G401 (cell line): ENCODE measurements at regions not wholly inside any gene's neighbourhood (a gene's known extent, or its start where the extent isn't known, plus 50 kb on each side); places are given as distances from the start of the nearest gene placed in this dataset.
A peak's percentile ranks its signal among the peaks of the same experiment; 100 is the strongest.
"Not testable (repeated sequence)": the region's sequence is repeated elsewhere in the genome, so short reads cannot be mapped to it uniquely, and the experiment has no call there.

ENCODE experiments used
- DNase-seq: peaks from one replicate; pipeline ENCODE4 v3.0.0-alpha.2; 2015; ENCODE audit warnings: low spot score
- in situ Hi-C: cut with HindIII; loops from 2 replicates; pipeline ENCODE4 v1.10.0; 2016; ENCODE audit warnings: low sequenced_read_pairs, mixed read lengths

- DNase-seq: no peak
- in situ Hi-C loops: no loop called here
Measured at GRCh38 chr18:22822024-22822423, 111.1 kb upstream of the RBBP8 start.

GRCh38 chr18:22822841-22823508, 110.2 kb upstream of the RBBP8 start:
- in situ Hi-C loops: no loop called here
- no peak for DNase-seq

GRCh38 chr18:22826726-22827125, 106.4 kb upstream of the RBBP8 start:
- DNase-seq: no peak
- in situ Hi-C loops: no loop called here

- in situ Hi-C loops: no loop called here
- no peak for DNase-seq
Measured at GRCh38 chr18:22827216-22827615, 105.9 kb upstream of the RBBP8 start.

GRCh38 chr18:22827741-22828140, 105.4 kb upstream of the RBBP8 start:
- in situ Hi-C loops: no loop called here
- no peak for DNase-seq

- no peak for DNase-seq
- in situ Hi-C loops: no loop called here
Measured at GRCh38 chr18:22828171-22828570, 105.0 kb upstream of the RBBP8 start.

GRCh38 chr18:22828583-22828982, 104.5 kb upstream of the RBBP8 start:
- DNase-seq, in situ Hi-C loops: not testable (repeated sequence)

- in situ Hi-C loops: no loop called here
- no peak for DNase-seq
Measured at GRCh38 chr18:22829781-22830180, 103.3 kb upstream of the RBBP8 start.

GRCh38 chr18:22830511-22830910, 102.6 kb upstream of the RBBP8 start:
- in situ Hi-C loops: no loop called here
- DNase-seq: no peak

- in situ Hi-C loops: no loop called here
- DNase-seq: no peak
Measured at GRCh38 chr18:22831441-22831904, 101.7 kb upstream of the RBBP8 start.

GRCh38 chr18:22836932-22837331, 96.2 kb upstream of the RBBP8 start:
- DNase-seq: no peak
- in situ Hi-C loops: no loop called here

GRCh38 chr18:22838221-22838620, 94.9 kb upstream of the RBBP8 start:
- DNase-seq: no peak
- in situ Hi-C loops: no loop called here

GRCh38 chr18:22838639-22839277, 94.4 kb upstream of the RBBP8 start:
- in situ Hi-C loops: no loop called here
- DNase-seq: no peak

GRCh38 chr18:22839340-22839821, 93.7 kb upstream of the RBBP8 start:
- no peak for DNase-seq
- in situ Hi-C loops: no loop called here

- in situ Hi-C loops: no loop called here
- no peak for DNase-seq
Measured at GRCh38 chr18:22840606-22841144, 92.5 kb upstream of the RBBP8 start.

GRCh38 chr18:22841840-22842239, 91.3 kb upstream of the RBBP8 start:
- no peak for DNase-seq
- in situ Hi-C loops: no loop called here

GRCh38 chr18:22844190-22844589, 88.9 kb upstream of the RBBP8 start:
- in situ Hi-C loops: no loop called here
- DNase-seq: no peak

GRCh38 chr18:22844628-22845027, 88.5 kb upstream of the RBBP8 start:
- DNase-seq: no peak
- in situ Hi-C loops: no loop called here

GRCh38 chr18:22846088-22846683, 86.9 kb upstream of the RBBP8 start:
- DNase-seq: peak; percentile 9
- in situ Hi-C loops: no loop called here

- in situ Hi-C loops: no loop called here
- no peak for DNase-seq
Measured at GRCh38 chr18:22846697-22847096, 86.4 kb upstream of the RBBP8 start.
